ENCODE measurements at regions not wholly inside any gene's neighbourhood (a gene's known extent, or its start where the extent isn't known, plus 50 kb on each side); places are given as distances from the start of the nearest gene placed in this dataset.

DNA sequence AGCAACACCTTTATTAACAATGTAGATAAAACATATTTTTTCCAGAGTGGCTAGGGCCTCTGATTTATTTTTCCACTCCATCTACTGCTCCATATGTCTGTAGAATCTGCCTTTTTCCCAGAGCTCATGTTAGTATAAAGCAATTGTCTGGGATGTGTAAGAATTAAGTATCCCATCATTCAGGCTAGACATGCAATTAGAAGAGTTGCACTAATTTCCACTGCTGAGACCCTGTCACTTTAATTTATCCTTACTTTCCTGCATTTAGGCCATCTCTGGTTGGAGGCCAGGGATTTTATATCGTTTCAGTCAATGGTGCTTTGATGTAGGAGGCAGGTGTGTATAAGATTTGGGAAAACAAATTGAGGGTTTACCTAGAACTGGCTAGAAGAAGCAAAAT, 286.1 kb upstream of the POU3F2 start:
- no peak for DNase-seq (ENCODE audit: low read depth)

GRCh38 chr6:98560418-98560817, 274.0 kb upstream of the POU3F2 start:
- DNase-seq (ENCODE audit: low read depth) = no peak

GRCh38 chr6:98560841-98561240, 273.5 kb upstream of the POU3F2 start:
- no peak for DNase-seq (ENCODE audit: low read depth)

DNA sequence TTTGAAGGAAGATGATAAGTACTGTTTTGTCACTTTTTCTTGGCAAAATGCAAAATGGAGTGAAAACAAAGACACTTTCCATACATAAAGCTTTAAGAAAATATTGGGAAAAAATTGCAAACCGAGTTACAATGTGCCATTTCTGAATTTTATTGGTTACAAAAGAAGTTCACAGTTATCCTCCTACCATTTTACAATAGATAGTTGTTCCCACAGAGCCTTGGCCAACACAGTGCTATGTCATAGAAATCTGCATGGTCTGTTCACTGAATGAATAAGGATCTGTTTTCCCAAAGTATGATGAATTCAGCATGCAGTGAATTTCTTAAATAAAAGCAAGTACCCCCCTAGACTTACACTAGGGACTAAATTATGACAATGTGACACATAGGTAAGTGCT, 268.2 kb upstream of the POU3F2 start:
- DNase-seq (ENCODE audit: low read depth) = no peak

GRCh38 chr6:98572579-98572978, 261.8 kb upstream of the POU3F2 start:
- DNase-seq (ENCODE audit: low read depth) = no peak

- no peak for DNase-seq (ENCODE audit: low read depth)
Observed at GRCh38 chr6:98574984-98575383, 259.4 kb upstream of the POU3F2 start.

DNA sequence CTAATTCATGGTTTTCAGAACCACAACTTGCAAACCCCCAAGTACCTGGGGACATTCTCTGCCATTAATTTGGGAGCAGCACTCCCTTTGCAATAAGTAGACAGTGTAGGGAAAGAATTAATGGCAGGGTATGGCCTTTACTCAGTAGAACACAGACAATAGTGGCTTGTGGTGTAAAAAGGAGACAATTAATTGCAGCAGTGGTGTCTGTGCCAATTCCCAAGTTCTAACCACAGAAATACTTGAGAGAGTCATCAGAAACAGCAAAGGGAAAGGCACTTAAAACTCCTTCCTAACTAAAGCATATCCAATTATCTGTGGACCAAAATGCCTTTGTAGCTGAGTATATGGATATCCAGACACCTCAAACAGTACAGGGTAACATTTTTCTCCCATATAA, 257.6 kb upstream of the POU3F2 start:
- DNase-seq (ENCODE audit: low read depth) = no peak

DNA sequence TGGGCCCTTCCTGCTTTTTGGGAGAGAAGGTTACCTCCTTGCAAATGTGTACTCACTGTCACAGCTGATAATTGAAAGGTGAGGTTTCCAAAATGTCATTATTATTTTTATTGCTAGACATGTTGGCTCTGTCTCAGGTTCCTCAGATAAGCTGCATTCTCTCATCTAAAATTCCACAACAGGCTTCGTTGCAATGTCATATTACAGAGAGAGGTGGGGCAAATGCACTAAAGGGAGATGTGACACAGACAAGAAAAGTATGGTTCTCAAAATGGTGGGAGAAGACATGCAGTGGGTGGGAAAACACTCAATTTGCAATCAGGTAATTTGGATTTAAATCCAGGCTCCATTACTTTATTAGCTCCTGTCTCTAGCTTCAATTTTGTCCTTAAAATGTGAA, 256.4 kb upstream of the POU3F2 start:
- DNase-seq (ENCODE audit: low read depth) = no peak

- DNase-seq (ENCODE audit: low read depth) = no peak
Observed at GRCh38 chr6:98579079-98579478, 255.3 kb upstream of the POU3F2 start.

- no peak for DNase-seq (ENCODE audit: low read depth)
Observed at GRCh38 chr6:98579941-98580340, 254.4 kb upstream of the POU3F2 start.

GRCh38 chr6:98581705-98582104, 252.7 kb upstream of the POU3F2 start:
- DNase-seq (ENCODE audit: low read depth) = no peak

DNA sequence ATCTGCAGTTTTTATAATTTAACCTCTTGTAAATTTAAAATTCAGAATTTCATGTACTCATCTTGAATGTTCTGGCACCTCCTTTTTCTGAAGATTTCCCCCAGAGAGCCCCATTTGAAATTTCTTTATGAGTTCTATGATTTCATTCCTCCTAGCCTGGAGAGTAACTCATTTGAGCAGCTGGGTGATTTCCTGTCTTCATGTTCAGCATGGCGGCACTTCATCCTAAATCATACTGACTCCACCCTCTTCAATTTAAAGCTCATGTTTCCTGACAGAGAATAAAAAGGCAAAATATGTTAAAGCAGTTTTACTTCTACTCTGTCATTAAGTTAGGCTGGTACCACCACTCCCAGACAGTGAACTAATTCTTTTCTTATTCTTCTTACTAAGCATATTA, 250.9 kb upstream of the POU3F2 start:
- no peak for DNase-seq (ENCODE audit: low read depth)

GRCh38 chr6:98586163-98586562, 248.2 kb upstream of the POU3F2 start:
- no peak for DNase-seq (ENCODE audit: low read depth)

GRCh38 chr6:98587555-98587954, 246.8 kb upstream of the POU3F2 start:
- no peak for DNase-seq (ENCODE audit: low read depth)

GRCh38 chr6:98589536-98589935, 244.8 kb upstream of the POU3F2 start:
- no peak for DNase-seq (ENCODE audit: low read depth)

GRCh38 chr6:98590136-98590681, 244.2 kb upstream of the POU3F2 start:
- no peak for DNase-seq (ENCODE audit: low read depth)

- DNase-seq (ENCODE audit: low read depth) = no peak
Observed at GRCh38 chr6:98590997-98591396, 243.4 kb upstream of the POU3F2 start.

DNA sequence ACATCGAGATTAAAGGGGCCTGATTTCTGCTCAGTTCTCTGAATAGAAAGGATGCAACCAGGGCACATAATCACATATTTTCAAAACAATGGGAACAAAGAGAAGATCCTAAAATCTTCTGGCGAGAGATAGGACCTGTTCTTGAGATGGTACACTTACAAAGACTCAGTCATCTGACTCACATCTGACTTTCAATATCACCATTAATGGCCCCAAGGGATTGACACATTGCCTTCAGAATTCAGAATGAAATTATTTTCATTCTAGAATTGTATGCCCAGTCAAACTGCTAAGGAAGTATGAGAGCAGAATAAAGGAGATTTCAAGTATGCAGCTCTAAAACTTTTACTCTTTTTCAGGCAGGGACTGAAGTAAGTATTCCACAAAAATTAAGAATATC, 240.7 kb upstream of the POU3F2 start:
- DNase-seq (ENCODE audit: low read depth) = no peak

DNA sequence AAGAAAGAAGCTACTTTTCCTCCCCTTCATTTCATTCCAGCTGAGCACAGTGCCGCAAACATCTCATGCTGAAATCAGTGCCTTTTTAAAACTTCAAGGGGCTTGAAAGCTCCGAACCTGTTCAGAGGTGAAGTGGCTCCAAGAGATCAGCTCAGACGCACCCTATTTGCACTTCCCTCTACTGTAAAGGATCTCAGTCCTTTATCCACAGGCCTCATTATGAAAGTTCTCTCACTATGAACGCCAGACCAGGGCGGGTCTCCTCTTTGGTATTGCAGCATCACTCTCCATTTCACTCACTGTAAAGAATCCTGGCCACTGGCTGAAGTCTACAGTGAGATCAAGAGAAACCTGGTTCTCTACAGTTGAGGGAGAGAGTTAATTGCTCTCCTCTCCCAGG, 232.7 kb upstream of the POU3F2 start:
- DNase-seq (ENCODE audit: low read depth) = no peak

- no peak for DNase-seq (ENCODE audit: low read depth)
Observed at GRCh38 chr6:98605705-98606104, 228.7 kb upstream of the POU3F2 start.

DNA sequence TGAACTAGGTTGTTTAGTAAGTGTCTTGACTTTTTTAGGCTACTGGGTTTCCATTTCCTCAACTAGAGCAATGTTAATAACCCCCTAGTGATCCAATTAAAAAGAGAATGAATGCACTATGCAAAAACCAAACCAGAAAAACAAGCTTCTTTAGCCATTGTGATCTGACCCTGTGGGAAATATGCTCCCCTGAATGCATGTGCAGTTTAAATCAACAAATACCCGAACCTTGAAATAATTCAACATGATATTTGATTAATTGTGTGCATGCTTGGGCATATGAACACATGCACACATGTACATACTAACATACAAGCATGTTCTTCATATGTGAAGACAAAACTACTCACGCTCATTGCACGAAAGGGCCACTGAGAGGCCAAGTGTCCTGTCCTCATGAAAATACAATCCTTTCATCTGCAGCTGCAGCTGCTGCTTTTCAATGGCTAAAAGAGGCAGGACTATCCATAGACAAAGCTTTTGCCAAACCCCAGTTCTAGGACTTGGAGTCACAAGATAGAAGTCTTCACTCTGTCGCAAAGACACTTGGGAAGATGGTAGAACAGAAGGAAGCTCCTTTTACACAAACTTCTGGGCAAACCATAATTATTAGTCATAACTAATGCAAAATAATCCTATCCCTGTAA, 207.1 kb upstream of the POU3F2 start:
- DNase-seq (ENCODE audit: low read depth) = no peak

- DNase-seq (ENCODE audit: low read depth) = no peak
Observed at GRCh38 chr6:98633886-98634285, 200.5 kb upstream of the POU3F2 start.

DNA sequence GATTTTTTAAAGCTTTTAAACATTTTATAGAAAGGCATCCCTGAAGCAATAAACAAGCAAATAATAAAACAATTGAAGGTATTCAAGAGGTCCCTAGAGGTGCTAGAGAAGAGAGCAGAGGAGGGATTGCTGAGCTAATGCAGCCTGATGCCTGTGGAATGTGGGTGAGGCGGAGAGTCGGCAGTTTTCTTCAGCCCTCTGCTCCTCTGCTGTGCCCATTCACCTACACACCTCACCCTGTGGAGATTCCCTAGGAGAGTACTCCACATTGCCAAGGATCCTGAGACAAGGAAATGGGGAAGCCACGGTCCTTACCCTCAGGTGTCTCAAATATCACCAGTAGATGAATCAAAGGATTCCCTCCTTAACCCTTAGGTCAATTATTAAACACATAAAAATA, 199.8 kb upstream of the POU3F2 start:
- no peak for DNase-seq (ENCODE audit: low read depth)

DNA sequence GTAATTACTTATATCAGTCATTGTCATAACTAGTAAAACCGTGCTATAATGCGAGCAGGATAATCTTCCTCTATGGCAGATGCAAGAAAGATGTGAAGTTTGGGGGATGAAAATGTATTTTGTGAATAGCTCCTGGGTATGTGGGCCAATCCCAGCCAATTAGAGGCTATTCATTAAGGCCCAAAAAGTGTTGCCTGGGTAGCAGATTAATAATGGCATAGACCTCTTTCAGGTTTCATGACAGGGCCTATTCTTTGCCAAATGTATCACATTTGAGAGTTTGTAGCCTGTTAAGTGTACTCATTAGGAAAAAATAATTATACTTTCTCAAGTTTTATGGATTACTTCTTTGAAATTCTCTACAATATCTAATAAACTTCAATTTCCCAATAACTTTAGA, 199.2 kb upstream of the POU3F2 start:
- DNase-seq (ENCODE audit: low read depth) = no peak

- DNase-seq (ENCODE audit: low read depth) = no peak
Observed at GRCh38 chr6:98636941-98637340, 197.4 kb upstream of the POU3F2 start.

All from stimulated activated CD8-positive, alpha-beta memory T cell treated with anti-CD3 and anti-CD28 coated beads, Interleukin-12 subunit alpha, Interleukin-12 subunit beta, amount 100 ng/mL, for 4 hours (primary cell).